WTC11 (cell line): ENCODE measurements at regions not wholly inside any gene's neighbourhood (a gene's known extent, or its start where the extent isn't known, plus 50 kb on each side); places are given as distances from the start of the nearest gene placed in this dataset.

ENCODE experiments used
- CREB1 ChIP-seq: sonication (generic); formaldehyde crosslinking; IDR thresholded peaks from 2 replicates; pipeline ENCODE4 v1.8.0; 2023; ENCODE audit warnings: mild to moderate bottlenecking, missing genetic modification reagents
- FOXJ3 ChIP-seq: sonication (generic); formaldehyde crosslinking; IDR thresholded peaks from 2 replicates; pipeline ENCODE4 v1.9.0; 2021; ENCODE audit warnings: missing genetic modification reagents, mild to moderate bottlenecking, borderline replicate concordance
- TP53 ChIP-seq: sonication (generic); formaldehyde crosslinking; IDR thresholded peaks from 2 replicates; pipeline ENCODE4 v1.8.1; 2023; ENCODE audit warnings: mild to moderate bottlenecking, missing genetic modification reagents
- ZNF396 ChIP-seq: fragments of 250-450 bp; sonication (Bioruptor Pico); IDR thresholded peaks from 2 replicates; pipeline ENCODE4 v1.8.0; 2021; ENCODE audit warnings: mild to moderate bottlenecking, moderate library complexity, borderline replicate concordance
- TF ChIP-seq, protein P1 (sequence below): sonication (generic); formaldehyde crosslinking; IDR thresholded peaks from 2 replicates; pipeline ENCODE4 v1.8.1; 2023; ENCODE audit warnings: mild to moderate bottlenecking, missing genetic modification reagents
- TF ChIP-seq, protein P2 (sequence below): sonication (generic); formaldehyde crosslinking; IDR thresholded peaks from 2 replicates; pipeline ENCODE4 v1.8.1; 2023; ENCODE audit warnings: mild to moderate bottlenecking, missing genetic modification reagents, moderate library complexity
- TF ChIP-seq, protein P3 (sequence below): sonication (generic); formaldehyde crosslinking; IDR thresholded peaks from 2 replicates; pipeline ENCODE4 v1.8.0; 2023; ENCODE audit warnings: missing genetic modification reagents, mild to moderate bottlenecking, borderline replicate concordance
- TF ChIP-seq, protein P4 (sequence below): fragments of 200-600 bp; IDR thresholded peaks from 2 replicates; pipeline ENCODE4 v1.8.0; 2022; ENCODE audit warnings: antibody characterized with exemption
- TF ChIP-seq, protein P5 (sequence below): sonication (generic); formaldehyde crosslinking; IDR thresholded peaks from 2 replicates; pipeline ENCODE4 v1.8.0; 2022; ENCODE audit warnings: mild to moderate bottlenecking, missing genetic modification reagents
- TF ChIP-seq, protein P6 (sequence below): sonication (generic); formaldehyde crosslinking; IDR thresholded peaks from 2 replicates; pipeline ENCODE4 v1.8.1; 2023; ENCODE audit warnings: mild to moderate bottlenecking, missing genetic modification reagents, borderline replicate concordance
- TF ChIP-seq, protein P7 (sequence below): sonication (generic); formaldehyde crosslinking; IDR thresholded peaks from 2 replicates; pipeline ENCODE4 v1.8.0; 2022; ENCODE audit warnings: mild to moderate bottlenecking, missing genetic modification reagents
- TF ChIP-seq, protein P8 (sequence below): sonication (generic); formaldehyde crosslinking; IDR thresholded peaks from 2 replicates; pipeline ENCODE4 v1.8.1; 2023; ENCODE audit warnings: mild to moderate bottlenecking, moderate library complexity, missing genetic modification reagents
- TF ChIP-seq, protein P9 (sequence below): sonication (generic); formaldehyde crosslinking; IDR thresholded peaks from 2 replicates; pipeline ENCODE4 v1.8.0; 2022; ENCODE audit warnings: mild to moderate bottlenecking, missing genetic modification reagents

DNA sequence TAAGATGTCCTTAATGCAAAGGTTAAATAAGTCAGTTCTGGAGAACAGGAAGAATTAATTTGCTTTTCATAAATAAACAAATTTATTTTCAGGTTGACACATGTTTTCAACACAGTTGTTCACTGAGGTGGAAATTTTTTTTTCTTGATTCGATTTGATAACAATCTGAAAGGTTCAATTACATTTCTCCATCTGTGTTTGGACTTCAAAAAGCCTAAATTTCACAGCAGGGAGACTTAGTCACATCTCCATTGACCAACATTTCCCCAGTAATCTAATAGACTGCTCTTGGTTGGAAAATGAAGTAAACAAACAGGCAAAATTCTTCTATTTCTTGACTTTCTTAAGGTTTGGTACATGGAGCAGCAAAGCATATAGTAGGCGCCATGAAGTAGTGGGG lies 134.9 kb upstream of the CPNE8 start:
- no peak for TF ChIP-seq CREB1 (CRISPR knock-in tag)
- TF ChIP-seq, protein P1, sequence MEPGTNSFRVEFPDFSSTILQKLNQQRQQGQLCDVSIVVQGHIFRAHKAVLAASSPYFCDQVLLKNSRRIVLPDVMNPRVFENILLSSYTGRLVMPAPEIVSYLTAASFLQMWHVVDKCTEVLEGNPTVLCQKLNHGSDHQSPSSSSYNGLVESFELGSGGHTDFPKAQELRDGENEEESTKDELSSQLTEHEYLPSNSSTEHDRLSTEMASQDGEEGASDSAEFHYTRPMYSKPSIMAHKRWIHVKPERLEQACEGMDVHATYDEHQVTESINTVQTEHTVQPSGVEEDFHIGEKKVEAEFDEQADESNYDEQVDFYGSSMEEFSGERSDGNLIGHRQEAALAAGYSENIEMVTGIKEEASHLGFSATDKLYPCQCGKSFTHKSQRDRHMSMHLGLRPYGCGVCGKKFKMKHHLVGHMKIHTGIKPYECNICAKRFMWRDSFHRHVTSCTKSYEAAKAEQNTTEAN (CRISPR knock-in tag), result no peak
- TF ChIP-seq, protein P2, sequence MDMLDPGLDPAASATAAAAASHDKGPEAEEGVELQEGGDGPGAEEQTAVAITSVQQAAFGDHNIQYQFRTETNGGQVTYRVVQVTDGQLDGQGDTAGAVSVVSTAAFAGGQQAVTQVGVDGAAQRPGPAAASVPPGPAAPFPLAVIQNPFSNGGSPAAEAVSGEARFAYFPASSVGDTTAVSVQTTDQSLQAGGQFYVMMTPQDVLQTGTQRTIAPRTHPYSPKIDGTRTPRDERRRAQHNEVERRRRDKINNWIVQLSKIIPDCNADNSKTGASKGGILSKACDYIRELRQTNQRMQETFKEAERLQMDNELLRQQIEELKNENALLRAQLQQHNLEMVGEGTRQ (CRISPR knock-in tag), result no peak
- TF ChIP-seq, protein P3, sequence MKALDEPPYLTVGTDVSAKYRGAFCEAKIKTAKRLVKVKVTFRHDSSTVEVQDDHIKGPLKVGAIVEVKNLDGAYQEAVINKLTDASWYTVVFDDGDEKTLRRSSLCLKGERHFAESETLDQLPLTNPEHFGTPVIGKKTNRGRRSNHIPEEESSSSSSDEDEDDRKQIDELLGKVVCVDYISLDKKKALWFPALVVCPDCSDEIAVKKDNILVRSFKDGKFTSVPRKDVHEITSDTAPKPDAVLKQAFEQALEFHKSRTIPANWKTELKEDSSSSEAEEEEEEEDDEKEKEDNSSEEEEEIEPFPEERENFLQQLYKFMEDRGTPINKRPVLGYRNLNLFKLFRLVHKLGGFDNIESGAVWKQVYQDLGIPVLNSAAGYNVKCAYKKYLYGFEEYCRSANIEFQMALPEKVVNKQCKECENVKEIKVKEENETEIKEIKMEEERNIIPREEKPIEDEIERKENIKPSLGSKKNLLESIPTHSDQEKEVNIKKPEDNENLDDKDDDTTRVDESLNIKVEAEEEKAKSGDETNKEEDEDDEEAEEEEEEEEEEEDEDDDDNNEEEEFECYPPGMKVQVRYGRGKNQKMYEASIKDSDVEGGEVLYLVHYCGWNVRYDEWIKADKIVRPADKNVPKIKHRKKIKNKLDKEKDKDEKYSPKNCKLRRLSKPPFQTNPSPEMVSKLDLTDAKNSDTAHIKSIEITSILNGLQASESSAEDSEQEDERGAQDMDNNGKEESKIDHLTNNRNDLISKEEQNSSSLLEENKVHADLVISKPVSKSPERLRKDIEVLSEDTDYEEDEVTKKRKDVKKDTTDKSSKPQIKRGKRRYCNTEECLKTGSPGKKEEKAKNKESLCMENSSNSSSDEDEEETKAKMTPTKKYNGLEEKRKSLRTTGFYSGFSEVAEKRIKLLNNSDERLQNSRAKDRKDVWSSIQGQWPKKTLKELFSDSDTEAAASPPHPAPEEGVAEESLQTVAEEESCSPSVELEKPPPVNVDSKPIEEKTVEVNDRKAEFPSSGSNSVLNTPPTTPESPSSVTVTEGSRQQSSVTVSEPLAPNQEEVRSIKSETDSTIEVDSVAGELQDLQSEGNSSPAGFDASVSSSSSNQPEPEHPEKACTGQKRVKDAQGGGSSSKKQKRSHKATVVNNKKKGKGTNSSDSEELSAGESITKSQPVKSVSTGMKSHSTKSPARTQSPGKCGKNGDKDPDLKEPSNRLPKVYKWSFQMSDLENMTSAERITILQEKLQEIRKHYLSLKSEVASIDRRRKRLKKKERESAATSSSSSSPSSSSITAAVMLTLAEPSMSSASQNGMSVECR, result no peak
- TF ChIP-seq, protein P4, sequence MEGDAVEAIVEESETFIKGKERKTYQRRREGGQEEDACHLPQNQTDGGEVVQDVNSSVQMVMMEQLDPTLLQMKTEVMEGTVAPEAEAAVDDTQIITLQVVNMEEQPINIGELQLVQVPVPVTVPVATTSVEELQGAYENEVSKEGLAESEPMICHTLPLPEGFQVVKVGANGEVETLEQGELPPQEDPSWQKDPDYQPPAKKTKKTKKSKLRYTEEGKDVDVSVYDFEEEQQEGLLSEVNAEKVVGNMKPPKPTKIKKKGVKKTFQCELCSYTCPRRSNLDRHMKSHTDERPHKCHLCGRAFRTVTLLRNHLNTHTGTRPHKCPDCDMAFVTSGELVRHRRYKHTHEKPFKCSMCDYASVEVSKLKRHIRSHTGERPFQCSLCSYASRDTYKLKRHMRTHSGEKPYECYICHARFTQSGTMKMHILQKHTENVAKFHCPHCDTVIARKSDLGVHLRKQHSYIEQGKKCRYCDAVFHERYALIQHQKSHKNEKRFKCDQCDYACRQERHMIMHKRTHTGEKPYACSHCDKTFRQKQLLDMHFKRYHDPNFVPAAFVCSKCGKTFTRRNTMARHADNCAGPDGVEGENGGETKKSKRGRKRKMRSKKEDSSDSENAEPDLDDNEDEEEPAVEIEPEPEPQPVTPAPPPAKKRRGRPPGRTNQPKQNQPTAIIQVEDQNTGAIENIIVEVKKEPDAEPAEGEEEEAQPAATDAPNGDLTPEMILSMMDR, result no peak
- TF ChIP-seq, protein P5, sequence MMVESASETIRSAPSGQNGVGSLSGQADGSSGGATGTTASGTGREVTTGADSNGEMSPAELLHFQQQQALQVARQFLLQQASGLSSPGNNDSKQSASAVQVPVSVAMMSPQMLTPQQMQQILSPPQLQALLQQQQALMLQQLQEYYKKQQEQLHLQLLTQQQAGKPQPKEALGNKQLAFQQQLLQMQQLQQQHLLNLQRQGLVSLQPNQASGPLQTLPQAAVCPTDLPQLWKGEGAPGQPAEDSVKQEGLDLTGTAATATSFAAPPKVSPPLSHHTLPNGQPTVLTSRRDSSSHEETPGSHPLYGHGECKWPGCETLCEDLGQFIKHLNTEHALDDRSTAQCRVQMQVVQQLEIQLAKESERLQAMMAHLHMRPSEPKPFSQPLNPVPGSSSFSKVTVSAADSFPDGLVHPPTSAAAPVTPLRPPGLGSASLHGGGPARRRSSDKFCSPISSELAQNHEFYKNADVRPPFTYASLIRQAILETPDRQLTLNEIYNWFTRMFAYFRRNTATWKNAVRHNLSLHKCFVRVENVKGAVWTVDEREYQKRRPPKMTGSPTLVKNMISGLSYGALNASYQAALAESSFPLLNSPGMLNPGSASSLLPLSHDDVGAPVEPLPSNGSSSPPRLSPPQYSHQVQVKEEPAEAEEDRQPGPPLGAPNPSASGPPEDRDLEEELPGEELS (CRISPR knock-in tag), result no peak
- no peak for TF ChIP-seq TP53
- no peak for TF ChIP-seq ZNF396 (CRISPR knock-in tag)
- TF ChIP-seq, protein P6, sequence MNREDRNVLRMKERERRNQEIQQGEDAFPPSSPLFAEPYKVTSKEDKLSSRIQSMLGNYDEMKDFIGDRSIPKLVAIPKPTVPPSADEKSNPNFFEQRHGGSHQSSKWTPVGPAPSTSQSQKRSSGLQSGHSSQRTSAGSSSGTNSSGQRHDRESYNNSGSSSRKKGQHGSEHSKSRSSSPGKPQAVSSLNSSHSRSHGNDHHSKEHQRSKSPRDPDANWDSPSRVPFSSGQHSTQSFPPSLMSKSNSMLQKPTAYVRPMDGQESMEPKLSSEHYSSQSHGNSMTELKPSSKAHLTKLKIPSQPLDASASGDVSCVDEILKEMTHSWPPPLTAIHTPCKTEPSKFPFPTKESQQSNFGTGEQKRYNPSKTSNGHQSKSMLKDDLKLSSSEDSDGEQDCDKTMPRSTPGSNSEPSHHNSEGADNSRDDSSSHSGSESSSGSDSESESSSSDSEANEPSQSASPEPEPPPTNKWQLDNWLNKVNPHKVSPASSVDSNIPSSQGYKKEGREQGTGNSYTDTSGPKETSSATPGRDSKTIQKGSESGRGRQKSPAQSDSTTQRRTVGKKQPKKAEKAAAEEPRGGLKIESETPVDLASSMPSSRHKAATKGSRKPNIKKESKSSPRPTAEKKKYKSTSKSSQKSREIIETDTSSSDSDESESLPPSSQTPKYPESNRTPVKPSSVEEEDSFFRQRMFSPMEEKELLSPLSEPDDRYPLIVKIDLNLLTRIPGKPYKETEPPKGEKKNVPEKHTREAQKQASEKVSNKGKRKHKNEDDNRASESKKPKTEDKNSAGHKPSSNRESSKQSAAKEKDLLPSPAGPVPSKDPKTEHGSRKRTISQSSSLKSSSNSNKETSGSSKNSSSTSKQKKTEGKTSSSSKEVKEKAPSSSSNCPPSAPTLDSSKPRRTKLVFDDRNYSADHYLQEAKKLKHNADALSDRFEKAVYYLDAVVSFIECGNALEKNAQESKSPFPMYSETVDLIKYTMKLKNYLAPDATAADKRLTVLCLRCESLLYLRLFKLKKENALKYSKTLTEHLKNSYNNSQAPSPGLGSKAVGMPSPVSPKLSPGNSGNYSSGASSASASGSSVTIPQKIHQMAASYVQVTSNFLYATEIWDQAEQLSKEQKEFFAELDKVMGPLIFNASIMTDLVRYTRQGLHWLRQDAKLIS, result no peak
- TF ChIP-seq, protein P7, sequence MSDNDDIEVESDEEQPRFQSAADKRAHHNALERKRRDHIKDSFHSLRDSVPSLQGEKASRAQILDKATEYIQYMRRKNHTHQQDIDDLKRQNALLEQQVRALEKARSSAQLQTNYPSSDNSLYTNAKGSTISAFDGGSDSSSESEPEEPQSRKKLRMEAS (CRISPR knock-in tag), result no peak
- TF ChIP-seq FOXJ3 (CRISPR knock-in tag), result no peak
- TF ChIP-seq, protein P8, sequence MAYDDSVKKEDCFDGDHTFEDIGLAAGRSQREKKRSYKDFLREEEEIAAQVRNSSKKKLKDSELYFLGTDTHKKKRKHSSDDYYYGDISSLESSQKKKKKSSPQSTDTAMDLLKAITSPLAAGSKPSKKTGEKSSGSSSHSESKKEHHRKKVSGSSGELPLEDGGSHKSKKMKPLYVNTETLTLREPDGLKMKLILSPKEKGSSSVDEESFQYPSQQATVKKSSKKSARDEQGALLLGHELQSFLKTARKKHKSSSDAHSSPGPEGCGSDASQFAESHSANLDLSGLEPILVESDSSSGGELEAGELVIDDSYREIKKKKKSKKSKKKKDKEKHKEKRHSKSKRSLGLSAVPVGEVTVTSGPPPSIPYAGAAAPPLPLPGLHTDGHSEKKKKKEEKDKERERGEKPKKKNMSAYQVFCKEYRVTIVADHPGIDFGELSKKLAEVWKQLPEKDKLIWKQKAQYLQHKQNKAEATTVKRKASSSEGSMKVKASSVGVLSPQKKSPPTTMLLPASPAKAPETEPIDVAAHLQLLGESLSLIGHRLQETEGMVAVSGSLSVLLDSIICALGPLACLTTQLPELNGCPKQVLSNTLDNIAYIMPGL (CRISPR knock-in tag), result no peak
- TF ChIP-seq, protein P9, sequence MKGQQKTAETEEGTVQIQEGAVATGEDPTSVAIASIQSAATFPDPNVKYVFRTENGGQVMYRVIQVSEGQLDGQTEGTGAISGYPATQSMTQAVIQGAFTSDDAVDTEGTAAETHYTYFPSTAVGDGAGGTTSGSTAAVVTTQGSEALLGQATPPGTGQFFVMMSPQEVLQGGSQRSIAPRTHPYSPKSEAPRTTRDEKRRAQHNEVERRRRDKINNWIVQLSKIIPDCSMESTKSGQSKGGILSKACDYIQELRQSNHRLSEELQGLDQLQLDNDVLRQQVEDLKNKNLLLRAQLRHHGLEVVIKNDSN (CRISPR knock-in tag), result no peak
